ENCODE measurements at regions not wholly inside any gene's neighbourhood (a gene's known extent, or its start where the extent isn't known, plus 50 kb on each side); places are given as distances from the start of the nearest gene placed in this dataset.

GRCh38 chr4:132809298-132810032, 339.6 kb upstream of the PCDH10 start:
- TF ChIP-seq CTCF (conservative IDR thresholded peaks at IDR 0.05; ENCODE audit: low read length) (peak; percentile 27), EZH2phosphoT487 (IDR thresholded peaks at IDR 0.05; ENCODE audit: borderline replicate concordance) (no peak)

Measured in Loucy (cell line).